ENCODE measurements at regions not wholly inside any gene's neighbourhood (a gene's known extent, or its start where the extent isn't known, plus 50 kb on each side); places are given as distances from the start of the nearest gene placed in this dataset.

GRCh38 chr4:188649635-188650034 is 510.4 kb downstream of the TRIML1 start:
- intact Hi-C loops (cut with DNase I): no loop called here
- peak in 1 of 4 donors; percentile 19 for ATAC-seq
- no peak for FAIRE-seq
- peaks cover 0 to 2% (median 0%) of the 10 kb centered on the region in 3 donors for H3K4me1 ChIP-seq
- no peaks in the 10 kb centered on the region for H3K36me3 ChIP-seq
- H3K27ac ChIP-seq: no peak overlapping the region
- no peaks in the 10 kb centered on the region for H3K9me3 ChIP-seq
- 23 to 25% methylated on average over 7 of the region's 7 CpGs for WGBS, 2 donors
- no peak overlapping the region for H3K4me3 ChIP-seq
- no peak for TF ChIP-seq CTCF (IDR thresholded peaks at IDR 0.05)
- H3K27me3 ChIP-seq: no peaks in the 10 kb centered on the region
- no peak for DNase-seq

GRCh38 chr4:188650516-188650915 is 511.3 kb downstream of the TRIML1 start:
- FAIRE-seq (no peak), ATAC-seq (peak in 1 of 4 donors; percentile 46), DNase-seq (no peak)
- intact Hi-C loops (cut with DNase I): no loop called here
- H3K4me3 ChIP-seq: no peak overlapping the region
- no peaks in the 10 kb centered on the region for H3K27me3 ChIP-seq
- H3K9me3 ChIP-seq: no peaks in the 10 kb centered on the region
- no peaks in the 10 kb centered on the region for H3K36me3 ChIP-seq
- no peak for TF ChIP-seq CTCF (IDR thresholded peaks at IDR 0.05)
- H3K4me1 ChIP-seq: peaks cover 0 to 2% (median 0%) of the 10 kb centered on the region in 3 donors
- H3K27ac ChIP-seq: peak overlapping the region in 1 of 4 donors; percentile 23
- 25 to 39% methylated on average over 4 of the region's 4 CpGs for WGBS, 2 donors

- no peaks in the 10 kb centered on the region for H3K4me1 ChIP-seq
- no peak for FAIRE-seq
Observed at GRCh38 chr4:188657365-188657764, 518.1 kb downstream of the TRIML1 start.

DNA sequence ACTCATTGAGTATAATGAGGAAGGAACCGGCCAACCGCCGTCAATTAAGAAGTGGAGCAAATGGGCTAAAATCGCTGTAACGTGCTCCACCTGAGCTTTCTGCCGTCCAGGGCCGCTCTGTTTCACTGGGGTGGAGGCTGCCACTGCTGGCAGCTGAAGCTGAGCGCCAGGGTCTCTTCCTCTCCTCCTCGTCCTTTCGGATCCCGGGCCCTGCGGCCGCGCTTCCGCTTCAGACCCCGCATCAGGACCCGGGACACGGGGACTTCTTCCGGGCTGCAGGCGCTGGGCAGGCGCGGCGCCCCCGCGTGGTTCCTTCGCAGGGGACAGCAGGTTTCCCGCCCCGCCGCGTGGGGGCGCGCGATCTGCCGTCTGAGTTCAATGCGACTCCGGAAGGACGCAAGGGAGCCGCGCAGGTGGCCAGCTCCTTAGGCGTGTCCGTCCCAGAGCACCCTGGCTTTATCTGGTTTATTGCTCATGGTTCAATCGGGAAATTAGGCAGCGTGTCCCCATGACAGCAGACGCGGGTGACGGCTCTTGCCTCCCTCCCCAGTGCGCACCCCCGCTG is 519.8 kb downstream of the TRIML1 start:
- ATAC-seq (no peak), DNase-seq (peak in 2 of 6 donors; percentile 54 to 62), FAIRE-seq (no peak)
- intact Hi-C loops (cut with DNase I): no loop called here
- H3K4me1 ChIP-seq: no peaks in the 10 kb centered on the region
- H3K27me3 ChIP-seq: no peaks in the 10 kb centered on the region
- no peak for TF ChIP-seq CTCF (IDR thresholded peaks at IDR 0.05)
- WGBS, 2 donors: 79 to 81% methylated on average over 48 of the region's 48 CpGs
- H3K4me3 ChIP-seq: no peak overlapping the region
- H3K27ac ChIP-seq: no peak overlapping the region
- H3K36me3 ChIP-seq: no peaks in the 10 kb centered on the region
- no peaks in the 10 kb centered on the region for H3K9me3 ChIP-seq

More at GRCh38 chr4:188657365-188657764, 518.1 kb downstream of the TRIML1 start:
- Histone ChIP-seq H3K27me3 (no peaks in the 10 kb centered on the region), H3K36me3 (no peaks in the 10 kb centered on the region), H3K4me3 (no peak overlapping the region), H3K9me3 (no peaks in the 10 kb centered on the region), H3K27ac (no peak overlapping the region)
- intact Hi-C loops (cut with DNase I): no loop called here
- ATAC-seq: no peak
- WGBS, 2 donors: 53 to 54% methylated on average over 5 of the region's 5 CpGs
- no peak for DNase-seq
- no peak for TF ChIP-seq CTCF (IDR thresholded peaks at IDR 0.05)

DNA sequence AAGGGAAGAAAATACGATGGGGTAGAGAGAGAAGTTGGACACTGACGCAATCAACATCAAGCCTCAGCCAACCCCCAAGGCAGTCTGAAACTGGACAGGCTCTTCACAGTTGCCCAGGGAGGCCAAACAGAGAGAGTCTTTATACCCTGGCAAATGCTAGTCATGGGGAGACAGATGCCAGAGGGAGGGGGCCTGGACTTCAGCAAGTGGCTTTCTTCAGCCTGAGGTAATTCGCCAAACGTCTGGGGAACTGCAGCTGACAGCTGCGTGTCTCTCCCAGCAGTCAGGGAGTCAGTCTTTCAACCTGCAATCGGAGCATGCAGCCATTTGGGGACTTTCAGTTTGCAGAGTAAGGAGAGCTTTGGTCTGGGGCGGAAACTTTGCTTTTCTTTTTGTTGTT is 521.6 kb downstream of the TRIML1 start:
- FAIRE-seq: no peak

More for the DNA sequence above, 521.6 kb downstream of the TRIML1 start:
- Histone ChIP-seq H3K4me3 (no peak overlapping the region), H3K27me3 (no peaks in the 10 kb centered on the region), H3K27ac (no peak overlapping the region), H3K4me1 (no peaks in the 10 kb centered on the region), H3K36me3 (no peaks in the 10 kb centered on the region), H3K9me3 (no peaks in the 10 kb centered on the region)
- no peak for ATAC-seq
- intact Hi-C loops (cut with DNase I): no loop called here
- WGBS, 2 donors: 64 to 75% methylated on average over 7 of the region's 7 CpGs
- no peak for TF ChIP-seq CTCF (IDR thresholded peaks at IDR 0.05)
- no peak for DNase-seq

Measured in pancreas (tissue), 10 donors.